ENCODE measurements at regions not wholly inside any gene's neighbourhood (a gene's known extent, or its start where the extent isn't known, plus 50 kb on each side); places are given as distances from the start of the nearest gene placed in this dataset.

GRCh38 chr2:34098256-34098655, 499.2 kb upstream of the FAM98A start:
- Histone ChIP-seq H3K4me1 (ENCODE audit: control insufficient read depth, insufficient read depth, low read length) (no peaks in the 10 kb centered on the region), H3K9me3 (ENCODE audit: control insufficient read depth in 2 of 2, low read length in 2 of 2) (no peaks in the 10 kb centered on the region), H3K4me3 (ENCODE audit: low read length in 2 of 2) (no peak overlapping the region), H3K36me3 (ENCODE audit: control insufficient read depth in 2 of 2, insufficient read depth in 2 of 2, low read length in 2 of 2) (no peaks in the 10 kb centered on the region), H3K27ac (ENCODE audit: low read length) (no peak overlapping the region), H3K27me3 (ENCODE audit: control insufficient read depth in 1 of 2, insufficient read depth in 2 of 2, low read length in 2 of 2) (no peaks in the 10 kb centered on the region), H3K9ac (ENCODE audit: low read length in 2 of 2) (no peak overlapping the region)

GRCh38 chr2:34096562-34097171, 497.6 kb upstream of the FAM98A start:
- no peaks in the 10 kb centered on the region for H3K9me3 ChIP-seq (ENCODE audit: control insufficient read depth in 2 of 2, low read length in 2 of 2)
- no peaks in the 10 kb centered on the region for H3K27me3 ChIP-seq (ENCODE audit: control insufficient read depth in 1 of 2, insufficient read depth in 2 of 2, low read length in 2 of 2)
- no peaks in the 10 kb centered on the region for H3K36me3 ChIP-seq (ENCODE audit: control insufficient read depth in 2 of 2, insufficient read depth in 2 of 2, low read length in 2 of 2)
- no peak overlapping the region for H3K9ac ChIP-seq (ENCODE audit: low read length in 2 of 2)
- H3K4me1 ChIP-seq (ENCODE audit: control insufficient read depth, insufficient read depth, low read length) = no peaks in the 10 kb centered on the region
- H3K4me3 ChIP-seq (ENCODE audit: low read length in 2 of 2) = no peak overlapping the region
- H3K27ac ChIP-seq (ENCODE audit: low read length) = no peak overlapping the region

- no peaks in the 10 kb centered on the region for H3K36me3 ChIP-seq (ENCODE audit: control insufficient read depth in 2 of 2, insufficient read depth in 2 of 2, low read length in 2 of 2)
- no peak overlapping the region for H3K9ac ChIP-seq (ENCODE audit: low read length in 2 of 2)
- H3K27me3 ChIP-seq (ENCODE audit: control insufficient read depth in 1 of 2, insufficient read depth in 2 of 2, low read length in 2 of 2) = no peaks in the 10 kb centered on the region
- no peaks in the 10 kb centered on the region for H3K4me1 ChIP-seq (ENCODE audit: control insufficient read depth, insufficient read depth, low read length)
- H3K27ac ChIP-seq (ENCODE audit: low read length) = no peak overlapping the region
- no peaks in the 10 kb centered on the region for H3K9me3 ChIP-seq (ENCODE audit: control insufficient read depth in 2 of 2, low read length in 2 of 2)
- H3K4me3 ChIP-seq (ENCODE audit: low read length in 2 of 2) = no peak overlapping the region
These were observed 494.7 kb upstream of the FAM98A start for GRCh38 chr2:34093790-34094189.

GRCh38 chr2:34070196-34070595, 471.1 kb upstream of the FAM98A start:
- H3K9me3 ChIP-seq (ENCODE audit: control insufficient read depth in 2 of 2, low read length in 2 of 2) = no peaks in the 10 kb centered on the region
- H3K9ac ChIP-seq (ENCODE audit: low read length in 2 of 2) = no peak overlapping the region
- no peak overlapping the region for H3K27ac ChIP-seq (ENCODE audit: low read length)
- no peaks in the 10 kb centered on the region for H3K27me3 ChIP-seq (ENCODE audit: control insufficient read depth in 1 of 2, insufficient read depth in 2 of 2, low read length in 2 of 2)
- no peaks in the 10 kb centered on the region for H3K36me3 ChIP-seq (ENCODE audit: control insufficient read depth in 2 of 2, insufficient read depth in 2 of 2, low read length in 2 of 2)
- no peak overlapping the region for H3K4me3 ChIP-seq (ENCODE audit: low read length in 2 of 2)
- no peaks in the 10 kb centered on the region for H3K4me1 ChIP-seq (ENCODE audit: control insufficient read depth, insufficient read depth, low read length)

- H3K9me3 ChIP-seq (ENCODE audit: control insufficient read depth in 2 of 2, low read length in 2 of 2) = no peaks in the 10 kb centered on the region
These were observed 470.5 kb upstream of the FAM98A start for GRCh38 chr2:34069604-34070003.

GRCh38 chr2:34050413-34050812, 451.3 kb upstream of the FAM98A start:
- no peaks in the 10 kb centered on the region for H3K9me3 ChIP-seq (ENCODE audit: control insufficient read depth in 2 of 2, low read length in 2 of 2)
- H3K36me3 ChIP-seq (ENCODE audit: control insufficient read depth in 2 of 2, insufficient read depth in 2 of 2, low read length in 2 of 2) = no peaks in the 10 kb centered on the region
- H3K27me3 ChIP-seq (ENCODE audit: control insufficient read depth in 1 of 2, insufficient read depth in 2 of 2, low read length in 2 of 2) = no peaks in the 10 kb centered on the region
- no peak overlapping the region for H3K27ac ChIP-seq (ENCODE audit: low read length)
- H3K9ac ChIP-seq (ENCODE audit: low read length in 2 of 2) = no peak overlapping the region
- no peaks in the 10 kb centered on the region for H3K4me1 ChIP-seq (ENCODE audit: control insufficient read depth, insufficient read depth, low read length)
- H3K4me3 ChIP-seq (ENCODE audit: low read length in 2 of 2) = no peak overlapping the region

More at GRCh38 chr2:34069604-34070003, 470.5 kb upstream of the FAM98A start:
- Histone ChIP-seq H3K4me1 (ENCODE audit: control insufficient read depth, insufficient read depth, low read length) (no peaks in the 10 kb centered on the region), H3K36me3 (ENCODE audit: control insufficient read depth in 2 of 2, insufficient read depth in 2 of 2, low read length in 2 of 2) (no peaks in the 10 kb centered on the region), H3K27me3 (ENCODE audit: control insufficient read depth in 1 of 2, insufficient read depth in 2 of 2, low read length in 2 of 2) (no peaks in the 10 kb centered on the region), H3K27ac (ENCODE audit: low read length) (no peak overlapping the region), H3K4me3 (ENCODE audit: low read length in 2 of 2) (no peak overlapping the region), H3K9ac (ENCODE audit: low read length in 2 of 2) (no peak overlapping the region)

GRCh38 chr2:34045101-34045655, 446.1 kb upstream of the FAM98A start:
- no peak overlapping the region for H3K27ac ChIP-seq (ENCODE audit: low read length)

GRCh38 chr2:34037886-34038285, 438.8 kb upstream of the FAM98A start:
- H3K27ac ChIP-seq (ENCODE audit: low read length) = no peak overlapping the region
- H3K27me3 ChIP-seq (ENCODE audit: control insufficient read depth in 1 of 2, insufficient read depth in 2 of 2, low read length in 2 of 2) = no peaks in the 10 kb centered on the region
- H3K36me3 ChIP-seq (ENCODE audit: control insufficient read depth in 2 of 2, insufficient read depth in 2 of 2, low read length in 2 of 2) = no peaks in the 10 kb centered on the region
- H3K9ac ChIP-seq (ENCODE audit: low read length in 2 of 2) = no peak overlapping the region
- no peaks in the 10 kb centered on the region for H3K9me3 ChIP-seq (ENCODE audit: control insufficient read depth in 2 of 2, low read length in 2 of 2)
- H3K4me3 ChIP-seq (ENCODE audit: low read length in 2 of 2) = no peak overlapping the region
- H3K4me1 ChIP-seq (ENCODE audit: control insufficient read depth, insufficient read depth, low read length) = no peaks in the 10 kb centered on the region

More at GRCh38 chr2:34045101-34045655, 446.1 kb upstream of the FAM98A start:
- Histone ChIP-seq H3K27me3 (ENCODE audit: control insufficient read depth in 1 of 2, insufficient read depth in 2 of 2, low read length in 2 of 2) (no peaks in the 10 kb centered on the region), H3K36me3 (ENCODE audit: control insufficient read depth in 2 of 2, insufficient read depth in 2 of 2, low read length in 2 of 2) (no peaks in the 10 kb centered on the region), H3K4me3 (ENCODE audit: low read length in 2 of 2) (no peak overlapping the region), H3K9me3 (ENCODE audit: control insufficient read depth in 2 of 2, low read length in 2 of 2) (no peaks in the 10 kb centered on the region), H3K4me1 (ENCODE audit: control insufficient read depth, insufficient read depth, low read length) (no peaks in the 10 kb centered on the region), H3K9ac (ENCODE audit: low read length in 2 of 2) (no peak overlapping the region)

- no peak overlapping the region for H3K9ac ChIP-seq (ENCODE audit: low read length in 2 of 2)
- no peaks in the 10 kb centered on the region for H3K4me1 ChIP-seq (ENCODE audit: control insufficient read depth, insufficient read depth, low read length)
- H3K9me3 ChIP-seq (ENCODE audit: control insufficient read depth in 2 of 2, low read length in 2 of 2) = no peaks in the 10 kb centered on the region
- H3K27ac ChIP-seq (ENCODE audit: low read length) = no peak overlapping the region
- H3K4me3 ChIP-seq (ENCODE audit: low read length in 2 of 2) = no peak overlapping the region
- H3K36me3 ChIP-seq (ENCODE audit: control insufficient read depth in 2 of 2, insufficient read depth in 2 of 2, low read length in 2 of 2) = no peaks in the 10 kb centered on the region
- H3K27me3 ChIP-seq (ENCODE audit: control insufficient read depth in 1 of 2, insufficient read depth in 2 of 2, low read length in 2 of 2) = no peaks in the 10 kb centered on the region
These were observed 438.1 kb upstream of the FAM98A start for GRCh38 chr2:34037157-34037556.

- no peaks in the 10 kb centered on the region for H3K9me3 ChIP-seq (ENCODE audit: control insufficient read depth in 2 of 2, low read length in 2 of 2)
- H3K9ac ChIP-seq (ENCODE audit: low read length in 2 of 2) = no peak overlapping the region
- H3K36me3 ChIP-seq (ENCODE audit: control insufficient read depth in 2 of 2, insufficient read depth in 2 of 2, low read length in 2 of 2) = no peaks in the 10 kb centered on the region
- H3K4me3 ChIP-seq (ENCODE audit: low read length in 2 of 2) = no peak overlapping the region
- no peaks in the 10 kb centered on the region for H3K27me3 ChIP-seq (ENCODE audit: control insufficient read depth in 1 of 2, insufficient read depth in 2 of 2, low read length in 2 of 2)
- H3K4me1 ChIP-seq (ENCODE audit: control insufficient read depth, insufficient read depth, low read length) = peaks cover 8% of the 10 kb centered on the region
- no peak overlapping the region for H3K27ac ChIP-seq (ENCODE audit: low read length)
These were observed 432.0 kb upstream of the FAM98A start for GRCh38 chr2:34031097-34031496.

GRCh38 chr2:34030273-34030672, 431.2 kb upstream of the FAM98A start:
- Histone ChIP-seq H3K9me3 (ENCODE audit: control insufficient read depth in 2 of 2, low read length in 2 of 2) (no peaks in the 10 kb centered on the region), H3K9ac (ENCODE audit: low read length in 2 of 2) (no peak overlapping the region), H3K27ac (ENCODE audit: low read length) (no peak overlapping the region), H3K27me3 (ENCODE audit: control insufficient read depth in 1 of 2, insufficient read depth in 2 of 2, low read length in 2 of 2) (no peaks in the 10 kb centered on the region), H3K36me3 (ENCODE audit: control insufficient read depth in 2 of 2, insufficient read depth in 2 of 2, low read length in 2 of 2) (no peaks in the 10 kb centered on the region), H3K4me3 (ENCODE audit: low read length in 2 of 2) (no peak overlapping the region), H3K4me1 (ENCODE audit: control insufficient read depth, insufficient read depth, low read length) (peaks cover 9% of the 10 kb centered on the region)
